GM19043 (cell line): ENCODE measurements at regions not wholly inside any gene's neighbourhood (a gene's known extent, or its start where the extent isn't known, plus 50 kb on each side); places are given as distances from the start of the nearest gene placed in this dataset.
"Not testable (repeated sequence)": the region's sequence is repeated elsewhere in the genome, so short reads cannot be mapped to it uniquely, and the experiment has no call there.

Experiments used
- ATAC-seq: cut with Tn5 transposase; IDR thresholded peaks from one replicate; pipeline ENCODE4 v1.9.1; 2021; ENCODE audit warnings: low read depth; ENCODE audit not compliant: unreplicated experiment

- ATAC-seq = no peak
Observed at GRCh38 chr5:92554447-92555085, 1026.5 kb downstream of the NR2F1-AS1 start.

- ATAC-seq = no peak
Observed at GRCh38 chr5:92553326-92553725, 1027.7 kb downstream of the NR2F1-AS1 start.

DNA sequence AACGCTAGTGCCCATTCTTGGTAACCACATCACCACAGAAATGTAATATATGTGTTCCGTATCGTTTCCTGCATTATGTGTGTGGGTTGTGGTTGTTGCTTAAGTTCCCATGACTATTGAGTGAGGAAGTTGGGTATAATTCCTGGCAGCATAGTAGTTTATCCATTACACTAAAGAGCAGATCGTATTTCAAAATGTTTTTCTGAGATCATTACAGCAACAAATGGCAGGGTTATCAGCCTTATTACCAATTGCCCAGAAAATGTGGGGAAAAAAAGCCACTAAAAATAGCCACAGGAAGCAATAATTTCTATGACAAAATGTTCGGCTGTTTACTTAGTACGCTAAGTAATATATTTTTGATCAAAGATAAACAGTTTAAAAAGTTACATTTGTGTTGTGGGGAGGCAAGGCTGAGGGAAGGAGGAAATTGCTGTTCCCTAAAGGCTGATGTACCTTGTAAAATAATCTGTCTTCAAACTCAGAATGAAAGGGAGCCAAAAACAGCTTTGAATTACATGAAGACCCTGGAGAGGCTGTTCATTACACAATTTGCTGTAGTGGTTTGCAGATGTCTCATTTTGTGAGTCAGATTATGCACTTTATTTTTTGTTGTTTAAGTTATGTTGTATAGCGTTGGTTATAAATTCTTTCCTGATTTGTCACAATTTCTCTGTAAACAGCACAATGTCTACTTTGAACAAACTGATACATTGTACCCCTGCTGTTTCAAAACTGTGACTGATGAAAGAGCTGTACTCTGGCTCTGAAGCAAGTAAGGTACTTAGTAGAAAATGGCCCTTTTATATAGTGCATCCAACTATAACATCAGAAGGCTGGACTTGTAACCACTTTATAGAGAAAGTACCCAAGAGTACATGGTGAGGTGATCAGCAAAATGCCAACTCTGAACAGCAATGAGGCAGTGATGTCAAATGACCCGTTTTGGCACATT is 1028.5 kb downstream of the NR2F1-AS1 start:
- ATAC-seq = no peak

DNA sequence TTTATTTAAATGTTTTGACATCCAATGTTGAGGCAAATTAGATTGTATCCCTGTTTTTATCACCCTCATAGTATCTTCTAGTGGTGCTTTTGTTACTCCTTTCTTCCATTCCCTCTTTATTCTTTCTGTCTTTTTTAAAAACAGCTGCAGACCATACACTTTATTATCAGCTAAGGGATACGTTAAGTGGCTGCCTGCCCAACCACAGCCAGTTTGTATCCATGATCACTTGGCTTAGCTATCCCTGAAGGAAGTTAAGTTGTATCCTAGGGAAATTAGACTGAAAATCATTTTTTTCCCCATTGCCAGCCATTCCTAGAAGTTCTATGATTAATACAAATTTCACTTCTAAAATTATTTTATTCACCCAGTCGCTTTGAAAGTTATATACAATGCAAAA is 1032.7 kb downstream of the NR2F1-AS1 start:
- no peak for ATAC-seq

- no peak for ATAC-seq
Observed at GRCh38 chr5:92544596-92544995, 1036.4 kb downstream of the NR2F1-AS1 start.

- no peak for ATAC-seq
Observed at GRCh38 chr5:92544036-92544435, 1037.0 kb downstream of the NR2F1-AS1 start.

DNA sequence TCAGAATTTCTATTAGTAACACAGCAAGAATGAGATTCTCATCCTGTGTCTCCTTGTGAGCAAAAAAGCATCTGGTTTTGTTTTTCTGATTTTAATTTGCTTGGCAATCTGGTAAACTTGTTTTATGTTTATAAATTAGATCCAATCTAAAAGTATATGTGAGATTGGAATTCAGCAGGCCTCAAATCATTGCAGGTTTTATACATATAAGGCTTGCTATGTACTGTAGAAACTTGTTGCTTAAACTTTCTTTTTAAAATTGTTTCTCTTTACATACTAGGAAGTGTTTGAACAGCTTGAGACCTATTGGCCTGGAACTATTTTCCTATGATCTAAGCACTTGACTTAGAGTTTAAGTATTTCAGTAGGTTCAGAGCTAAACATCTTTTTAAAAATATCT is 1037.8 kb downstream of the NR2F1-AS1 start:
- no peak for ATAC-seq

DNA sequence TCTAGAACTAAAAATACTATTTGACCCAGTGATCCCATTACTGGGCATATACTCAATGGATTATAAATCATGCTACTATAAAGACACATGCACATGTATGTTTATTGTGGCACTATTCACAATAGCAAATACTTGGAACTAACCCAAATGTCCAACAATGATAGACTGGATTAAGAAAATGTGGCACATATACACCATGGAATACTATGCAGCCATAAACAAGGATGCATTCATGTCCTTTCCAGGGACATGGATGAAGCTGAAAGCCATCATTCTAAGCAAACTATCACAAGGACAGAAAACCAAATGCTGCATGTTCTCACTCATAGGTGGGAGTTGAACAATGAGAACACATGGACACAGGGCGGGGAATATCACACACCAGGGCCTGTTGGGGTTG is 1039.0 kb downstream of the NR2F1-AS1 start:
- ATAC-seq = not testable (repeated sequence)

DNA sequence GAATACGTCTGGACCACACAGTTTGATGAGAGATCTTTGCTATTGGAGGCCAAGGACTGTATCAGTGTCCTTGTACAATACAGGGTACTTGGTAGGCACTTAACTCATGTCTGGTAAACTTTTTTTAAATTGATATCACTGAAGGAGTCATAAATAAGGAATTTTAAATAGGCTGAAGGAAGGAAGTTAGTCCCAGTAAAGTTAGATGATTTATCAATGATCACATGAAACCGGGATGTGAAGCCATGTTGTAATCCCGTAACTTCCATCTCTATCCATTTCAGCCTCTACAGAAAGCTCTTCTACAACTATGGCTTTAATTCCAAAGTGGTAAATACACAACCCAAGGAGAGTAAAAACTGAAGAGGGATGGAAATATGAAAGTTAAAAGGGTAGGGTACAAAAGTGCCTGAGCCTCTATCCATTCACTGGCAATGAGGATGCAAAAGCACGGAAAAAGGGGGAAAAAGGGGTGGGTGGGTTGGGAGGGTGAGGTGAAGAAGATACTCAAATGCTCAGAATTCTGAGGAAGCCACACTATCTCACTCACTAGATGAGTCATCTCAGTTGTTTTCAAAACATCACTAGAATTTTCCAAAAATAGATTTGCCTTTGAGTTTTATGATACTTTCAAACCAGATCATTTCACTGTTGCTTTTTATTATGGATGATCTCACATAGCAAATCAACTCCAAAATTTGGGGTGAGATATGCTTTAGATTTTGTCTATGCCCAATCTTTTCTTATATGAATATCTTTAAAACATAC is 1053.5 kb downstream of the NR2F1-AS1 start:
- no peak for ATAC-seq

GRCh38 chr5:92525131-92525530 is 1055.9 kb downstream of the NR2F1-AS1 start:
- no peak for ATAC-seq

DNA sequence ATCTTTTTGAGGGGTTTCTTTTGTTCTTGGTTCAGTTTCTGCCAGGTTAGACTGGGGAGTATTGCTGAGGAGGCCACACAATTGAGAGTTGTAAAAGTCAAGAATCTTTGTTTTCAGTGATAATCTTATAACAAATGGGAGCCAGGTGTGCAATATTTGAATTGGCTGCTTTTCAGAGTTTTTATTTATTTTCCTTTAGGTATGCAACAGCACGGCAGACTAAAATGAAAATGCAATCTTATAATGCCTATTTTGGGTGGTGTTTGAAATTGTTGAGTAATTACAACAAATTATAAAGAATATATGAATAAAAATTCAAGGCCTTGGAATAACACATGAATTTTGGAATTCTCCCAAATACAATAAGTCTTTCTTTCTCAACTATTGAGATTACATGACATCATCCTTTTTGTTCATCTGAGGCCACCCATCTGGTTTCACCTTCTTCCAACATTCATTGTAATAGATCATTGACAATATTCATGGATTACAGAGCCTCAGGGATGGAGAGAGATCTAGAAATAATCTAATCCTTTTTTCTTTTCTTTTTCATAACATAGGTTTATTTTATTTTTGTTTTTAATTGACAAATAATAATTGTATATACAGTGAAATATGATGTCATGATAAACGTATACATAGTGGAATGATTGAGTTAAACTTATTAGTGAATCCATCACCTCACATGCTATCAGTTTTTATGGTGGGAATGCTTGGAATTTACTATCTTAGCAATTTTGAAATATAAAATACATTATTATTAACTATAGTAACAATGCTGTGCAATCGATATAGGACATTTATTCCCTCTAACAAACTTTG is 1061.0 kb downstream of the NR2F1-AS1 start:
- no peak for ATAC-seq

- peak; percentile 97 for ATAC-seq
Observed at GRCh38 chr5:92518318-92518904, 1062.6 kb downstream of the NR2F1-AS1 start.

DNA sequence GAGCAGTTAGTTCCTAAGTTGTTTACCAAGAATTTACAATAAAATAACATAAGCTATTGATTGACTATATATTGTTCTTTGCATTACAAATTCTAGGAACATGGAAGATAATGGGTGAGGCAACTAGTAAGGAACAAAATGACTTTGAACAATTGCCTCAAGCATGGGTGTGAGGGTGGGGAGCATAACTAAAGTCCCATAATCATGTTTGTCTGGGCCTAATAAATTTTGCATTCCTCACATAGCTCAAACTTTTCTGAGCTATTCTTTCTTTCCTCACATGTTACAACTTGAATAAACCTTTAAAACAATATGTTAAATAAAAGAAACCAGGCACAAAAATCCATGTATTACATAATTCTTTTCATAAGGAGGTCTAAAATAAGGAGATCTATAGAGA is 1066.1 kb downstream of the NR2F1-AS1 start:
- no peak for ATAC-seq

GRCh38 chr5:92513067-92513466 is 1068.0 kb downstream of the NR2F1-AS1 start:
- no peak for ATAC-seq

DNA sequence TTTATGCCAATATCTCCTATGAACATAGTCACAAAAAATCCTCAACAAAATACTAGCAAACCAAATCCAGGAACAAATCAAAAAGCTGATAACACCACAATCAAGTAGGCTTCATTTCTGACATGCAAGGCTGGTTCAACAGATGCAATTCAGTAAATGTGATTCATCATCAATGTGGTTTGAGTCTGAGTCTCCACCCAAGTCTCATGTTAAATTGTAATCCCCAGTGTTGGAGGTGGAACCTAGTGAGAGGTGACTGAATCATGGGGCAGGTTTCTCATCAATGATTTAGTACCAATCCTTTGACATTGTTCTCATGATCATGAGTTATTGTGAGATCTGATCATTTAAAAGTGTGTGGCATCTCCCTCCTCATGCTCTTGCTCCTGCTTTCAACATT is 1072.7 kb downstream of the NR2F1-AS1 start:
- ATAC-seq = no peak

GRCh38 chr5:92505925-92506324 is 1075.1 kb downstream of the NR2F1-AS1 start:
- ATAC-seq = no peak

DNA sequence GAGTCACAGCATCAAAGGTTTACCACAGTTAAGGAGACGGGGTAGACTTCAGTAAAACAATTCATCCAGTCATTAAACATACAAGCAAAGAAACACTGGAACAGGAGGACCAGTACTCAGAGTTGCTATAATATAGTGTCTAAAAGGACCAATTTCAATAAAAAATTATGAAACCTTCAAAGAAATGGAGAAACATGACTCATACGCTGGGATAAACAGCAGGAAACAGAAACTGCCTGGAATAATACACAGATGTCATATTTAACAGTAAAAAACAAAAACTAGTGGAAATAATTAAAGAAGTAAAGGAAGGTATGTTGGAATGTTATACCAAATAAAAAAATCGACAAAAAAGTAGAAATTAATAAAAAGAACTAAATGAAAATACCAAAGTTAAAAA is 1075.9 kb downstream of the NR2F1-AS1 start:
- ATAC-seq = no peak

GRCh38 chr5:92504346-92504745 is 1076.7 kb downstream of the NR2F1-AS1 start:
- no peak for ATAC-seq

DNA sequence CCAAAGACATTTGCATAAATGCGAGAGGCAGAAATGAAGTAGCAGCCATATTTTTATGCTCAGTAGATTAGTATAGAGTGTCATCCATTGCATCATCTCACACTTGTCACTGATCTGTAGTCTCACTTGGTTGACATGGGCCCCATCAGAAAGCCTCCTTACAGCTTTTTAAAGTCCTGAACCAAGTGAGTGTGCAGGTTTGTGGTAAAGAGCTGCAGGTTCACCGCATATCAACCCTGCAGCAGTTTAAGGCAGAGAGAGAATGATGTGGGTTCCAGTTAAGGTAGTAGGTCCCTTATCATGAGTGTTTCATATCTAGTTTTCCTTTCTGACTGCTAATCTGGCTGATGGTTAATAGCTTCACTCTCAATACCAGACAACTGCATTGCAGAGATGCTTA is 1080.3 kb downstream of the NR2F1-AS1 start:
- ATAC-seq = no peak

DNA sequence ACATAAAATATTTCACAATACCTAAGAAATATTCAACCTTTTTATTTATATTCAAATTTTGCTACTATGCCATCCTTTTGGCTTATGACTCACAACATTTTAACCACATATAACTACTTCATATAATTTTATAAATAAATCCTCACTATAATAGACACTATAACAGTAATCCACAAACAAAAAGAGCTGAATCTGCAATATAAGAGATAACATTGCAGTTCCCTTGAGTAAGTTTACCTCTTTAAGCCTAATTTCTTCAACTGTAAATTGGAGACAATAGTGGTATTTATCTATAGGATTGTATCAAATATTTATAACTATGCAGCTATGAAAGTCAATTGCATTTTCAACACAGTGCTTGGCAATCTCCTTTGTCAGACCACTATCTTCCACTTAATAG is 1084.5 kb downstream of the NR2F1-AS1 start:
- no peak for ATAC-seq
